Activated effector memory CD4-positive, alpha-beta T cell treated with anti-CD3 and anti-CD28 coated beads, Interleukin-2, amount 50 U/mL, for 16 hours (primary cell): ENCODE measurements at regions not wholly inside any gene's neighbourhood (a gene's known extent, or its start where the extent isn't known, plus 50 kb on each side); places are given as distances from the start of the nearest gene placed in this dataset.

Experiments used
- DNase-seq: peaks from one replicate; pipeline ENCODE4 v3.0.0-alpha.2; 2020

DNA sequence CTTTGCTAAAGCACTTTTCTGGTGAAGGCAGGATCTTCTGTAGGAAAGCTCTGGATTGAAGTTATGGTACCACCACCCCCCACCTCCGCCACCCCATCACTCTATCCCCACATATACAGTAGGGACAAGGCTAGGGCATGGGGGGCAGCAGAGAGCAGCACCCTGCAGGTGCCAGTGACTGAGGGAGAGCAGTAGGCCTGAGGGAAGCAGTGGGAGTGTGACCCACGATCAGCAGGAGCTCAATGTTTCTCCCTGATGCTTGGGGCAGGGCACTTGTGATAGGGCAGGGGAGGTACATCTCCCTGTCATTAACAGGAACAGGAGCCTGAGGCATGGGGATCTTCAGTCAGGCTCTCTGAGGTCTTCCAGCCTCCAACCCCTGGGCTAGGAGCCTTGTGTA lies 121.6 kb downstream of the ZFP36L2 start:
- no peak for DNase-seq

GRCh38 chr2:43104106-43104505 lies 122.3 kb downstream of the ZFP36L2 start:
- DNase-seq, result no peak

DNA sequence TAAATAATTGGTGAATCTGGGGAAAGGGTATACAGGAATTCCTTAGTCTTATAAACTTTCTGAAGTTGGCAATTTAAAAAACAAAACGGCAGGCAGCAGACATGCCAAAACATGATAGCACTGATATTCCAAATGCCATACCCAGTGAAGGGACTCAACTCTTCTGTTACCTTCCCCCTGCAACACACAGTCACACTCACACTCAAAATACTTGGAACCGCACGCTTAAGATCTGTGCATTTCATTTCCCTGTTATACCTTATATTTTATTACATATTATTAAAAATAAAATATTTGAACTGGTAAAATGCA lies 123.4 kb downstream of the ZFP36L2 start:
- no peak for DNase-seq

GRCh38 chr2:43102366-43103092 lies 123.9 kb downstream of the ZFP36L2 start:
- DNase-seq, result no peak

GRCh38 chr2:43101751-43102150 lies 124.7 kb downstream of the ZFP36L2 start:
- DNase-seq, result no peak

GRCh38 chr2:43100883-43101662 lies 125.3 kb downstream of the ZFP36L2 start:
- DNase-seq, result no peak

DNA sequence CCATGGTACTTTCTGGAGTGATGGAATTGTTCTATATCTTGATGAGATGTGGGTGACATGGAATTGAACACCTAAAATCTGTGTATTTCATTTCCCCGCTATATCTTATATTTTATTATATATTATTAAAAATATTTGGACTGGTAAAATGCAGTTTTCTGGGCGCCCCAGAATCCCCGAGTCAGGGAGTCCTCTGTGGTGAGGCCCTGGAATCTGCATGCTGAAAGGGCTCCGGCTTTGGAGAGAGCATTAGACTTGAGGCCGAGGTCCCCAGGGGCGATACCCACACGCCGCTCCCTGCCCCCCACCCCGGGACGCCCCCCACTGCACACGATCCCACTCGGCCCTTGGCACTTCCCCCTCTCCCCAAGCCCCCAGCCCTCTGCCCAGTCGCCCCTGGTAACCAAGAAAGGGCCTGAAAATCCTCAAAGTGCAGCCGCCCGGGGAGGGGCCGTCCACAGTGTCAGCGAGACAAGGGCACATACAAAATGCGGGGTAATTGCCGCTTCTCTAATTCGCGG lies 126.0 kb downstream of the ZFP36L2 start:
- no peak for DNase-seq

- no peak for DNase-seq
Observed at GRCh38 chr2:43099797-43100196, 126.6 kb downstream of the ZFP36L2 start.

- no peak for DNase-seq
Observed at GRCh38 chr2:43098539-43098938, 127.9 kb downstream of the ZFP36L2 start.

- DNase-seq, result no peak
Observed at GRCh38 chr2:43097644-43098408, 128.6 kb downstream of the ZFP36L2 start.

GRCh38 chr2:43095533-43096295 lies 130.7 kb downstream of the ZFP36L2 start:
- DNase-seq, result no peak

DNA sequence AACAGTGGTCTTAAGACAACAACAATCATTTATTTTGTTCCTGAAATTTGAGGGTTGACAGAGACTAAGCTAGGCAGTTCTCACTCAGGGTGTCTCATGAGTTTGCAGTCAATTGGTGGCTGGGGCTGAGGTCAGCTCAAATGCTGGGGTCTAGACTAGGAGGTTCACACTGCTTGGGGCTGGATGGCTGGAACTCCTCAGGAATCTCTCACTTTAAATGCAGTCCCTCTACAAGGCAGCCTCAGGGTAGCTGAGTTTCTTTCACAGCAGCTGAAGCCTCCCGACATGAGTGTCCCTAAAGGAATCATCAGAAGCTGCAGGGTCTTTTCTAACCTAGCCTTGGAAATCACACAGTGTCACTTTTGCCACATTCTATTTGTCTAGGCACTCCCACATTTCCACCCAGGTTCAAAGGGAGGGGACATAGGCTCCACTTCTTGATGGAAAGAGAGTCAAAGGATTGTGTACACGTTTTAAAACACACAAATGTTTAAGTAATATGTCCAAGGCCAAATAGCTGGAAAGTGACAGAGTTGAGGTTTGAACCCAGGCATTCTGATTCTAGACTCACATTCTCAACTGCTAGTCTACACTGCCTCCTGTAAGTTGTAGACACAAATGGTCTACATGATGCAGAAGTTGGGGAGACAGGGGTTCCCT lies 133.8 kb downstream of the ZFP36L2 start:
- no peak for DNase-seq

DNA sequence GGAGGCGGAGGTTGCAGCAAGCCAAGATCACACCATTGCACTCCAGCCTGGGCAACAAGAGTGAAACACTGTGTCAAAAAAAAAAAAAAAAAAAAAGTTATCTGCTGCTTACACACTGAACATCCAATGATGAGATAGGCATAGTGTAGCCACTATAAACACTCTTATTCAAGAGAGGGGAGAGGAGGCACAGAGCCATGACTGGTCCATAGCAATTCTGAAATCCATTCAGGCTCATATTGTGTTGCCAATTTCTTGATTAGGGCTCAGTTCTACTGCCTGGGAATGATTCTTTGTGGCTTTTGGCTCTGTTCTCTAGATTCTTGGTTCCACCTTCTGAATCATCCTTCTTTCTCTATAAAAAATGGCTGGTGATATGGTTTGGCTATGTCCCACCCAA lies 136.1 kb downstream of the ZFP36L2 start:
- no peak for DNase-seq

DNA sequence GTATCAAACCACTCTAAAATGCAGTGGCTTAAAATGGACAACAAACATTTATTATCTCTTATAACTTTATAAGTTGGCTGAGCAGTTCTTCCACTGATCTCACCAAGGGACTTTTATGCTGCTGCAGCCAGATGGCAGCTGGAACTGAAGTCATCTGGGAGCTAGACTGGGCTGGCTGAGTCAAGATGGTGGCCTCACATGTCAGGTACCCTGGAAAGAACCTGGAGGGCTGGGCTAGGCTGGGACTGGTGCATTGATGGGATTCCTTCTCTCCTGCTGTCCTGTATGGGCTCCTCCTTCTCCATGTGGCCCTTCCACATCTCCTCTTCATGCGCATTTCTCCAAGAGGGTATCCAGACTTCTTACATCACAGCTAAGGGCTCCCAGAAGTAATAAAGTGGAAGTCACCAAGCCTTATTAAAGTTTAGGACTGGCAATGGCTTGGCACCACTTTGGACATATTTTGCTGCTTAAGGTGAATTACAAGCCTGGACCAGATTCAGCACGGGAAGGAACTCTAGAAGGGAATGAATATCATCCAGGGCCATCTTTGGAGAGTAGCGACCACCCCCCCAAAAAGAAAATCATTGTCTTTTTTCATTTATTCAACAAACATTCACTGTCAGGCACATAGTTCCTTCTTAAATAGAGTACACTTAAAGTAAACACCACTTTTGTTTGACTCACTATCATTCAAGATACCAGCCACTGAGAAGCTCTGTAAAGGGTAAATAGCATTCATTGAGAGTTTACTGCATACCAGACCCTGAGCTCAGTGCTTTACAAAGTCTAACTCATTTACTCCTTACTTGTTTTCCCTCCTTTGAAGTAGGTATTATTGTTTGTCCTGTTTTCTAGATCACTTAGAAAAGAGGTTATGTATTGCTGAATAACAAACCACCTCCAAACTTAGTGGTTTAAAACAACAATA lies 138.0 kb downstream of the ZFP36L2 start:
- DNase-seq, result no peak

DNA sequence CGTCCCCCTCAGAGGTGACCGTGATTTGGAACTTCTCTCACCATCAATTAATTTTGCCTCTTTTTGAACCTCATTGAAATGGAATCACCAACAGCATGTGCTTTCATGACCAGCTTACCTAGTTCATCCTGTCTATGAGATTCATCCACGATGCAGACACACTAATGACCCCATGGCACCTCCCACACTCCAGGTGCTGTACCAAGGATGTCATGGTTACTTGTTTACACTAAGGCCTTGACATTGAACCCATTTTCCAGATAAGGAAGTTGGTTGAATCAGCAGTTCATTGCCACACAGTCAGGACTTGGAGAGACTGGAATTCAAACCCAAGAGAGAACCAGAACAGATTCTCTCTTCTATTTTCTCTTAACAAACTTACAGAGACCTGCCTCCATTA lies 139.0 kb downstream of the ZFP36L2 start:
- no peak for DNase-seq

GRCh38 chr2:43086451-43087221 lies 139.8 kb downstream of the ZFP36L2 start:
- DNase-seq, result peak; percentile 16

DNA sequence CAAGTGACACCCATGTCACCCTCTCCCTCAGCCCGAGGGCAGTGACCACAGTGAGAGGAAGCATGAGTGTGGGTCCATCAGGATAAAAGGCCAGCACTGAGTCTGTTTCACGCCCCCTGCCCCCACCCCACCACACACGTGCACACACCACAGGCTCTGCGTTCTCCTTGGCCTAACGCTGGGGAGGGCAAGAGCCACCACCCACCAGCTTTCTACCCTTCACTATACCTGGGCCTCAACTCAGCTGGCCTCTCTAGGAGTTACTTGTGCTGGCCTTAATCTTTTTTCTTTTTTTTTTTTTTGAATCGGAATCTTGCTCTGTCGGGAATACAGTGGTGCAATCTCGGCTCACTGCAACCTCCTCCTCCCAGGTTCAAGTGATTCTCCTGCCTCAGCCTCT lies 140.5 kb downstream of the ZFP36L2 start:
- DNase-seq, result peak; percentile 27

DNA sequence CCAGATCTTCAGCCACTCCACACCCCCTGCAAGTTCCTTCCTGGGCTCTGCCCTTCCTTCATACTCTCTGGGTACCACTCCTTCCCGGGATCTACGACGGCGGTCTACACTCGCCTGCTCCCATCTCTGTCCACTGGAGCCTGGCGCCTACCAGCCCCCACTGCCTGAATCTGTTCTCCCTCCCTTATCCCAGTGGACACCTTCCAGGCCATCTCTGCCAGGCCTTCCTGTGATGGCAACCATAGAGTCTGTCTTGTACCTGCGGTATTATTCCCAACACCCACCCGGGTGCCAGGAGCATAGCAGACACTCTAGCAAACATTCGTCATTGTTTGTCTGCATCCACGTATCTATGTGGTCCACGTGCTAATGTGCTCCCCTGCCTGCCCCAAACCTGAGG lies 140.9 kb downstream of the ZFP36L2 start:
- DNase-seq, result peak; percentile 31

DNA sequence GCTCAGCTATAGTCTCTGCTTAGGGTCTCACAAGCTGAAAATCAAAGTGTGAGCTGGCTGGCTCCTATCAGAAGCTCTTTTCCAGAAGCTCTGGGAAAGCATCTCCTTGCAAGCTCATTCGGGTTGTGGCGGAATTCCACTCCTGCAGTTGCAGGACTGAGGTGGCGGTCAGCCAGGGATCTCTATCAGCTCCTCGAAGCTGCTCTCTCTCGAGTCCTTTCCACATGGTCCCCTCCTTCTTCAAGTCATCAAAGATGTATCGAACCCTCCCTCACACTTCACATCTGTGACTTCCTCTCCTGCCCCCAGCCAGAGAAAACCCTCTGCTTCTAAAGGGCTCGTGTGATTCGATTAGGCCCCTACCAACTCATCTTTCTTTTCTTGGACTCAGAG lies 141.7 kb downstream of the ZFP36L2 start:
- DNase-seq, result peak; percentile 44
